Suprapubic skin (tissue), 3 donors: ENCODE measurements at regions not wholly inside any gene's neighbourhood (a gene's known extent, or its start where the extent isn't known, plus 50 kb on each side); places are given as distances from the start of the nearest gene placed in this dataset.

ENCODE experiments used
- CTCF ChIP-seq, 2 donors: fragments of 200-600 bp in 1 of 2; fragments of 450-650 bp in 1 of 2; sonication (generic) in 1 of 2; IDR thresholded peaks; one replicate each; pipeline ENCODE4 v1.5.1; 2016 to 2019; ENCODE audit warnings: antibody characterized with exemption in 2 of 2, mild to moderate bottlenecking in 1 of 2, moderate library complexity in 1 of 2
- EP300 ChIP-seq: sonication (generic); formaldehyde crosslinking; IDR thresholded peaks from one replicate; pipeline ENCODE4 v1.6.1; 2017; ENCODE audit warnings: antibody characterized with exemption

DNA sequence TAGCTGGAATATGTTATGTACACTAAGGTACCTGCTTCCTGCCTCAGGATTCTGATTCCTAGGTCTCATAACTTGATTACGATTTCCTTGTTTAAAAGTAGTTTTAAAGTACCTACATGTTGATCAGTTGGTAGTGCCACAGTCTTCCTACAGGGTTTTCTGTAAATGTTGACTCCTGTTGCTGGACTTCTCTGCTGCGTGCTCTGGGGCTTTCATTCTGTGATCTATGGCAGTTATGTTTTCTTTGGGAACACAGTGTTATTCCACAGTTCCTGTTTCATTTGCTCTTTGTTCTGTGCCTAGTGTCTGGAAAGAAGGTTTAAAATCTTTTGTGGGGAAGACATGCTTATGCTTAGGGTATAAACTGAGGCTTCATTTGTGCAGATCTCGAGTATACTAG lies 343.5 kb downstream of the PLK2 start:
- no peak for TF ChIP-seq CTCF (IDR thresholded peaks at IDR 0.05)
- no peak for TF ChIP-seq EP300
